Kidney glomerular epithelial cell (primary cell): ENCODE measurements at regions not wholly inside any gene's neighbourhood (a gene's known extent, or its start where the extent isn't known, plus 50 kb on each side); places are given as distances from the start of the nearest gene placed in this dataset.

Source experiments
- DNase-seq: peaks from one replicate; lab custom pipeline; 2025; lab: John Stamatoyannopoulos, UW

DNA sequence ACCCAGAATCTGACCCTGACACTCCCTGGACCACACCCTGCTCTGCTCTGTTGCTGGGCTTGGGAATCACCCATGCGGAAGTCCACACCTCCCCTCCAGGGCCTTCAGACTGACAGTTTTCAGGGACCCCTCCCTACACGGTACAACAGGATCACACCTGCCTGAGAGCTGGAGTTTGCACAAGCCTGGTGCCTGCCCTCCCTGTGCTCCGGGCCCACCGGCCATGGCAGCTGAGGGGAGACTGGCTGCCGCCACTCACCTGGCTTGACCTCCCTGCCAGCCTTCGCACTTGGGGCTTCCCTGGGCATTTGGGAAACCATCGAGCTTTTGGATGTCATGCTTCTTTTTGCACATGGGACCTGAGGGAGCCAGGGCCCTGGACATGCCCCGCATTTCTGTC lies 95.9 kb upstream of the ANKRD34C start:
- no peak for DNase-seq

DNA sequence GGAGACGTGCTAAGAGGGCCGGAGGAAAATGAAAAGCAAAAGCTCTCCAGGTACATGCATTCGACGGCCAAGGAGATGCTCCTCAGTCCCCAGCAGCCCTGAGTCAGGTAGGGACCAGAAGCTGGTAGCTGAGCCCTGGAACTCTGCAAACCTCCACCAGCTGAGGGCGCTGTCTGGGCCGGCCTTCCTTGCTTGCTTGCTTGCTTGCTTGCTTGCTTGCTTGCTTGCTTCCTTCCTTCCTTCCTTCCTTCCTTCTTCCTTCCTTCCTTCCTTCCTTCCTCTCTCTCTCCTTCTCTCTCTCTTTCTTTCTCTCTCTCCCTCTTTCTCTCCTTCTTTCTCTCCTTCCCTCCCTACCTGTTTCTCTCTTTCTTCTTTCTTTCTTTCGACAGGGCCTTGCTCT lies 94.6 kb upstream of the RASGRF1 start:
- DNase-seq = no peak

DNA sequence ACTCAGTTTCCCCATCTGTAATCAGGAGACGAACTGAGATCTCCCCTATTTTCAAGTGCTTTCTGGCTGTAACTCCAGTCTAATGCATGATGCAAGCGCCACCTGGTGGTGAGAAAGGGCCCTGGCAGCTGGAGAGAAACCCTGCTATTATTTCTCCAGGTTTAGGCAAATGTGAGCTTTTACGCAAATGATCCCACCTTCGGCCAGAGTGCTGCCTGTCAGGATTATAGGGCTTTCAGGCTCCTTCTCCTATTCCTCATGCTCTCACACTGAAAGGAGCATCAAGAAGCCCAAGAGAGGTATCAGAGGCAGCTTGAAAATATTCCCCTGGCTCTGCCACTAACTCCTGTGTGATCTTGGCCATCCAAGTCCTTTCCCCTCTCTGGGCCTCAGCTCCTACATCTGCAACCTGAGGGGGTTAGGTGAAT lies 93.9 kb upstream of the RASGRF1 start:
- DNase-seq = peak; percentile 45

DNA sequence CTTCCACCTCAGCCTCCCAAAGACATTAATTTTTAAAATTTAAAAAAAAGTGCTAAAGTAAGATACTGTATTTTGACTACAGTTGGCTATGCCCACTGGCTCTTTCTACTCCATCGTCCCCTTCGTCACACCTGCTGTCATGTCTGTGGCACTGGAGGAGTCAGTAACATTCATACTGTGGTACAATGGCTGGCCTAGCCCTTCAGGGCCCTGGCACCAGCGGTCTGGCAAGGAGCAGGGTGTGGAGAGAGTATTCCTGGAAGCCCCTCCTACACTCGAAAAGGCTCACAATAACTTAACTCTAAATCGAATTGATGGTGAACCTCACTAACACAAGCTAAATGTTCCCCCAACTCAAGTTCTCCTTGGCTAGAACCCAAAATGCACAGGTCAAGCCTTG lies 89.7 kb upstream of the RASGRF1 start:
- DNase-seq = no peak

DNA sequence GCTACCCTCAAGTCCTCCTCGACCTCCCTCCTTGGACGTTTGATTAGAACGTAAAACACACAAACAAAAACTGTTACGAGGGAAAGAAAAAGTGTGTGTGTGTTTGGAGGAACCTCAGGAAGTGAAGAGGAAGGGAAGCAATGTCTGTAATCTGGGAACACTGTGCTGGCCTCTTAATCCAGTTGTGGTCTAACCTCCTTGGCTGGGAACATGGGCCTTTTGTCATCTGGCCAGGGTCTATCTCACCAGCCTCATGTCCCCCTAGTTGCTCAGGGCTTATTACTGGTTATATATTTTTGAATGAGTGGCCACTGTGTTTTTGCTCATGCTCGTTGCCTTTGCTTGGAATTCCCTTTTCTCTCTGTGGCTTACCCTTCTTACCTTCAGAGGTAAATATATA lies 89.0 kb upstream of the RASGRF1 start:
- DNase-seq = no peak

DNA sequence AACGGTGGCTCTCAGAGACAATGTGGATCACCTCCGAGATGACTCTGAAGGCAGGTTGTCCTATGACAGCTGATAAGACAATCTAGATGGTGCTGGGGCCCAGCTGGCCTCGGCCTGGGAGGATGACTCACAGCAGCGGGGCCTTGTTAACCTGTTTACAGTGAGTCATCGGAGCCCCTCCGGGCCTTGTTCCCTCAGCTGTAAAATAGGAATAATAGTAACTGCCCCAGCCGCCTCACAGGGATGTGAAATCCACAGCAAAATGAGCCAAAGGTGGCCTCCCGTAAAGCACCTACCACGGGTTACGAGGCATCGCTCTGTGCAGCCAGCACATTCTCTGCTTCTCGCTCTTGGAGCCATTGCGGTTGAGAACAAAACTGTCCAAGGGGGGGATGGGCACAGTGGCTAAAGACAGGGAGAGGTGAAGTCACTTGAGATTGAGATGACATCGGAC lies 88.6 kb upstream of the RASGRF1 start:
- peak; percentile 50 for DNase-seq

DNA sequence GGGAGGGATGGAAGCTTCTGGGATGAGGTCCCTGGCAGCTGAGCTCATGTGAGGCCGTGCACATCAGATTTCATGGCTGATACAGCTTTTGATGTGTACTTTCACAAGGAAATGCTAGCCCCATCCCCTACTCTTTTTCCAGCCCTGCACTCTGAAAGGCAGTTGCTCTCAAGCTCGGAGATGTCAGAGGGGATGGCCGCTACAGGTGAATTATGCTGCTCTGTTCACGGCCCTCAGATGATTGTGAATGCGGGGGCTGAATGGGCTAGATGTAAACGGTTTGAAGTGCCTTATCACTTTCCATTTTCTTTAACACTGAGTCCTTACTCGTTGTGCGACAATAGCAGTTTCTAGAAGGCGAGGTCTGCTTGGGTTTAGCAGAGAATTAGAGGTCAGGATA lies 88.0 kb upstream of the RASGRF1 start:
- DNase-seq = no peak

DNA sequence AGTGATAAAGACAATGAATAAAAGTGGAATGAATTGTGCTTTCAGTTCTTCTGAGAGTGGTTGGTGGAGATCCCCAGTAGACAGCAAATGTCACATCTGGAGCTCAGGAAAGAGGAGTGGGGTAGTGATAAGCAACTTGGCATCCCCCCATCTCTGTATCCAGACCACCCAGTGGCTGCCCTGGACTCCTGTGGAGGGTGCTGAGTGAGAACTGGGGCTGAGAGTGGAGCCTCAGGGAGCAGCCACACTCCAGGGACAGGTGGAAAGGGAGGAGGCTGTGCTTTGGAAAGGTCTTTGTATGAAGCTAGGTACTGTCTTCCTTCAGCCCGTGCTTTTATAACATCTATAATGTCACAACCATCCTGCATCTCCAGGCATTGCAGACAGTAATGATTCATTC lies 85.6 kb upstream of the RASGRF1 start:
- DNase-seq = no peak

DNA sequence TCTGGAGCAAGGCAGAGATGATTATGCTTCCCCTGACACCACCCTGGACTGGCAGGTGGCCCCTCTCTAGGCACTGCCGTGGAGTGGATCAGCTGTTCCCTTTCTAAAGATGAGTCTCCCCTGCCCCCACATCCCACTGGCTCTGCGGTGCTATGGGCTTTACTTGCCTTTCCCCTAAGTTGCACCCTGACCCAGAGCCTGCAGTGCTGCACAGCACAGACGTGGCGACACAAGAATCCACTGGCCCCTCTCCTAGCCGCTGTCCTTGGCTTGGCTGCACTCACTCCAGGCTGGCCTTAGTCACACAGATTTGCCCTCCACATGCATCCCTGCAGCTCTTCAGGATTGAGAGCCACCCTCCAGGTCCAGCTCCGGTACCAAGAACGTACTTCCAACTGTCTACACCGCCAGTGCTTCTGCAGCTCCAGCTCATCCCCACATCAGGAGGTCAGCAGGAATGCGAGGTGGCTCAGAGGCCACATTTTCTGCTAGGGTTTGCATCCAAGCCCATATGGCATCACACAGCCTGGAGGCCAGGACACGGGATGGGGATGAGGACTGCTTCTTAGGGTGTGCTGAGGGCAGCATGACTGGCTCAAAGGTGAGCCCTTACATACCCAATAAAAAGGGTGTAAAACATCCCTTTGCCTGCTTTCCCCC lies 82.4 kb upstream of the RASGRF1 start:
- DNase-seq = no peak

DNA sequence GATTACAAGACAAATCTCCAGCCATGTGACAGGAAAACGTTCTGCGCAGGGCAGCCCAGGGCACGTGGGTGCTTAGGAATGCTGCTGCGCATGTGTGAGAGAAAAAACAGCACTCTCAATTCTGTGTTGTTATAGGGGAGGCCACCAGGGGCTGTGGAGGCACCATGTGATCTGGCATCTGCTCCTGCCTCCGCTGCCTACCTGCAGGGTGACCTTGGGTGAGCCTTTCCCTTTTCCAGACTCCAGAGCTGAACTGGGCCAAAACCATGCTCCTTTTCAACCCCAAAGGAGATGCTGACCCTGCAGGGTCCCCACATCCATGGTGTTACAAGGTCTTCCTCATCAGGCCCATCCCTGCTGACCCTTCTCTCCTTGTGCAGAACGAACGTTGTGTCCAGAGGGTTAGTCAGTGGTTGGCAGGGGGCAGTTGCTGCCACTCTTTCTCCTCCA lies 81.5 kb upstream of the RASGRF1 start:
- no peak for DNase-seq

DNA sequence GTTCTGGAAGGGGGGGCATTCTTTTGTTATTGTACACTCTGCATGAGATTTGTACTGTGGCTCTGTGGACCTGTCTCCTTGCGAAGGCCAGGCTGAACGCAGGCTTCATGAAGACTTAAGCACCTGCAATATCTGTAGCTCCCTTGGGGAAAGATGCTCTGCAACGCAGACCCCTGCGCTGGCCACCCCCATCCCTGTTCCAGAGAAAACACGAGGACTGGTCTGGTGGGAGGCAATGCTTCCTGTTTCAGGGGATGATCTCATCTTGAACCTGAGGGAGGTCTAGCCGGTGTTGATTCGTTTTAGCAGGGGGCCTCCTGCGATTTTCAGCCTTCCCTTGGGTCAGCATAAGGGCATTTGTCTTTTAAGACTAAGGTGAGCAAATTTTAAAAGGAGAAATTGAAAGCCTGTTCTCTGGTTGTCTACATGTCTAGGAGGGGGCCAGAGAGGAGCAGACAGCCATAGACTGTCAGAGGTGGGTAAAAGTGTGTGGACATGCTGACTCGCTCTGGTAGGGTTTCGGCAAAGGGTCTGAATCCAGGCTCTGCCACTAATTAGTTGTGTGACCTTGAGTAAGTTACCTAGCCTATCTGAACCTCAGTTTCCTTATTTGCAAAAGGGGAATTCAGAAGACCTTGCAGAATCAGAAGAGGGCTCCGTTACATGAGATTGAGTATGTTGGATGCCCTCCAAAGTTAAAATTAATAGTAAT lies 80.9 kb upstream of the RASGRF1 start:
- DNase-seq = no peak

DNA sequence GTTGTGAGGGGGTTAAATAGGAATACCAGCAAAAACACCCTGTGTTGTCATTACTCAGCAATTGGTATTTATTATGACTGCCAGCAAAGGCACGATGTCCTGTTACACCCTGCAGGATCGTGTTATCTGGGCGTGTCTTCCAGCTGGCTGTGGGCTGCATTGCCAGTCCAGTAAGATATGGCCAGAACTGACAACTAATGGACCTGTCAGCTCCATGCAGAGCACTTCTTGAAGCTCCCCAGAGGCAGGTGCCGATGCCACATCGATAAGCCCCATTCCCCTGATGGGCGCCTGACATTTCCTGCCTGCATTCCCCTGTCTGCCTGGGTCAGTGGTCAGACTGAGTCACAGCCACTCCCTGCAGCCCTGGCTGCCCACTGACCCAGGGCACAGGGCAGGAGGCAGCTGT lies 79.7 kb upstream of the RASGRF1 start:
- peak; percentile 41 for DNase-seq

DNA sequence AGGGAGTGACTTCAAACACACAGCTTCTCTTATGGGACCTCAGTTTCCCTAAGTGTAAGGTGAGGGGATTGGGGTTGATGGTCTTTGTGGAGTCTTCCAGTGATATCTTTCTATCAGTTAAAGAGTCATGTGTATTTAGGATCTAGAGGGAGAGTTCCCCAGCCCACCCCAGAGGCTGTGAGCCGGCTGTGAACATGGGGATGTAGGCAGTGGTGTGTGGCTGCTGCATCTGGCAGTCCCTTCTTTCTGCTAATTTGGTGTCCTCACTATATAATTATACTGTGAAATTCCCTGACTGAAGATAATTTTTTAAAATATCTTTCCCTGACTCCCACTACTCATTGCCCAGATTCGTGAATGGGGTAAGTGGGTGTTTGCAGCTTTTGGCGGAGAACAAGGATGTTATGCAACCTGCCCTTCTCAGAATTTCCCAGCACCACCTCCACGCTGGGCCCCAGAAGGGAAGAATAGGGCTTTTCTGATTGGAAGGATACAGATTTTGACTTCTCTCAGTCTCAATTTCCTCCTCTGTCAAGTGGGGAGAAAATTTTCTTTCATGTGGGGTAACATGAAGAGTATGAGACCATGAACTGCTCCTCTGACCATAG lies 79.0 kb upstream of the RASGRF1 start:
- DNase-seq = no peak

DNA sequence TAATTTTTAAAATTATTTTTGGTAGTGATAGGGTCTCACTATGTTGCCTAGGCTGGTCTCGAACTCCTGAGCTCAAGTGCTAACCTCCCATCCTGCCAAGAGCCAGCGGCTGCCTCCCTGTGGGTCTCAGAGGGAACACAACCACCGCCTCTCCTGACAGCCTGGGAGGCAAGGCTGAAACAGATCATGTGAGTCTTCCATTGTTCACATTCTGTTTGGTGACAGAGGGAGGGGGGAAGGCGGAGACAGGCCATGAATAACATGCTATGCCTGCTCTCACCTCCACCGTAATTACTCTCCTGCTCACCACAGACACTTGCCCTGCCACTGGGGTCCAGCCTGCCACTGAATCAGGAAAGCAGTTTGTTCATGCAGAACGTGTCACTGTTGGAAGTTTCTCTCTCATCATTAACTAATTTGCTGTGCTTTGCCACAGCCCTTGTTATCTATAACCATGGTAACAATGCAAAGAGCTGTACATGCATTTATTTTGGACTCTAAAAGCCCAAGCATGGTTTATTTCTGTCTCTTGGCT lies 78.4 kb upstream of the RASGRF1 start:
- peak; percentile 60 for DNase-seq

DNA sequence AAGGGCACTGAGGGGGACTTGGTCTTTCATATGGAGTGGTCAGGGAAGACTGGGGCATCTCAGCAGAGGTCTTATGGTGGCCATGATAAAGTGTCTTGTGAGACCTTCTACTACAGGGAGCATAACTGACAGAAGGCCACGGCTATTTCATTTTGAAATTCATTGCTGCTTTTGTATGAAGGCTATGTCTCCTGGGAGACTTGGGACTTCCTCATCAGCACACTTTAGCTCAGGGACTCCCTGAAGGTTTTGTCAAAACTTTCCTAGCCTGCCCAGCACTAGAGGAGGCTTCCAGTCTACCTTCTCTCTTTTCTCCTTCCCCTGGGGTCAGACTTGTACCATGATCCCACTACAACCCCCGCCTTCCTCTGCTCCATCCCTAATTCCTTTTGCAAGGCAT lies 77.2 kb upstream of the RASGRF1 start:
- no peak for DNase-seq

DNA sequence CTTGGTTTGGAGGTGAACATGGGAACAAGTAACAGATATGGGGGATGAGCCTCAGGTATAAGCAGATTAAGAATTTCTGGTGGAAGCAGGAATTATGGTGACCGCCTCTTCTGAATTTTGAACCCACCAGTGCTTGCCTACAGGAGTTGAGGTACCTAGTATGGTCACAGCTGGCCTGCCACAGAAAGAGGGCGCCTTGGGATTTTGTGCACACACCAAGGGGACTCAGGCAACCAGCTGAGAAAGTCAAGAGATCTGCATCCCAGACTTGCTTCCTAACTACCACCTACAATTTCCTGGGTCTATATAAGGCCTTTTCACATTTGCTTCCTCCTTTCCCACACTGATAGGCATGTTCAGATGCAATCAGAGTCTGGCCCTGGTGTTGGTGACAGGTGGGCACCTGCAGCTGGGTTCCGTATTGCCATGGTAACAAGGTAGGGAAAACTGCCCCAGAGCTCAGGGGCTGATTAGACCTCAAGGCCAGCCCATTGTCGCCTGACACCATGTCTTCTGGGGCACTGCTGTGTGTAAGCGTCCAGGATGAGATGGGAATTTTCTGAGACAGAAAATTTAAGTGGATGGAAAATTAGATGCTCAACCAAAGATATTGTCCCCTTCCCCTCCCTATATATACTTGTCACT lies 75.9 kb upstream of the RASGRF1 start:
- no peak for DNase-seq

DNA sequence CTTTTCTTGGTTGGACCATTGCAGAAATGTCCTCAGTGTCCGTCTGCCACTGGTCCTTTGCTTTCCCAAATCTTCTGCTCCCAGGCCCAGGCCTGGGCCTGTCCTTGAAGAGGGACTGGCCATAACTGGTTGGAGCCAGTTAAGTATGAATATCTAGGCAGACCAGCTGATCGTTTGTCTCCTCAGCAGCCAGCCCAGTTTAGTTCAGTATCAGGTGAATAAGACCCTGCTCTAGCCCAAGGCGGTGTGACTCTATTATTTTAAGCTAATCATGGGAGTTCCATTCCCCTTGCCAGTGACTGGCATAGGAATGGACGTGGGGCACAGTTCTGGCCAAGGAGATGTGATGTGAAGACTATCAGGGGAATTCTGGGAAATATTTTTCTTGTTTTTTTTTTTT lies 73.9 kb upstream of the RASGRF1 start:
- DNase-seq = no peak

DNA sequence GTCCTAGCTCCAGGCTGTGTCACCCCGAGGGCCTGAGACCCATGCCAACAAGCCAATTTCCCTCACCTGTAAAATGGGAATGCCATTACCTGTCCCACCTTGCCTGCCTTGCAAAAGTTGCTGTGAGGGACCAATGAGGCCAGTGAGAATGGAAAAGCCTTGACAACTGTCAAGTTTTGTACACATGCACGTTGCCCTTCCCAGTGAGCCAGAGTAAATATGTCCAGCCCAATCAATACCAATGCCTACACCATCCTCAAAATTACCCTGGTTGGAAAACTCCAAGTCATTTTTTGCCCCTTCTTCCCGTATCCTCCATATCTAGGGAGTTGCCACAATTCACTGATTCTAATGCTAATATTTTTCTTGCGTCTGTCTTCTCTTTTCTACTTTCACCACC lies 73.5 kb upstream of the RASGRF1 start:
- no peak for DNase-seq

DNA sequence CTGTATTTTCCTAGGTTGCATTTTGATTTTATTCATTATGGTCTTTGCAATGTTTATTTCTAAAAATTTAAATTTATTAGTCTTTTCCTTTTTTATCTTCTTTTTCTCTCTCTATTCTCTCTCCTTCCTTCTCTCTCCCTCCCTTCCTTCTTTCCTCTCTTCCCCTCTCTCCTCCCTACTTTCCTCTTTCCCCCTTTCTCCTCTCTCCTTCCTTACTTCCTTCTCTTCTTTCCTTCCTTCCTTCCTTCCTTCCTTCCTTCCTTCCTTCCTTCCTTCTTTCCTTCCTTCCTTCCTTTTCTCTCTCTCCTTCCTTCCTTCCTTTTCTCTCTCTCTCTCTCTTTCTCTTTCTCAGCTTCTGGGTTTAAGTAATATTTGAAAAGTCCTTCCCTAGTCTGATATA lies 72.8 kb upstream of the RASGRF1 start:
- DNase-seq = no peak

DNA sequence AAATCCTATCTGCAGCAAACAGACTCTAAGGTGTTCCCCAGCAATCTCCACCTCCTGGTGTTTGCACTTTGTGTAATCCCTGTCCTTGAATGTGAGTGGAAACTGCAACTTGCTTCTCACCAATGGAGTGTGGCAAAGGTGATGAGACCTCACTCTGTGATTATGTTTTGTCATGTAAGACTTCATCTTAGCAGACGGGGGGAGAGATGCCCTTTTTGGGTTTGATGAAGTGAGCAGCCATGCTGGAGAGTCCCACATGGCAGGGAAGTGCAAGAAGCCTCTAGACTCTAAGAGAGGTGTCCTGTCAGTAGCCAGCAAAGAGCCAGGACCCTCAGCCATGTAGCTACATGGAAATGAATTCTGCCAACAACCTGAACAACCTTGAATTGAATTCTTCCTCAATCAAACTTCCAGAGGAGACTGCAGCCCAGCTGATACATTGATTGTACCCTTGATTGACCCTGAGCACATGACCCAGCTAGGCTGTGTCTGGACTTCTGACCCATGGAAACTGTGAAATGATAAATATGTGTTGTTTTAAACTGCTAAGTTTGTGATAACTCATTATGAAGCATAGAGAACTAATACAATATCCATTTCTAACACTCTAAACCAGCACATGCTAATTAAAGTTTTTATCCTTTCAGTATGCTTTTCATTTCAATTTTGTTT lies 71.4 kb upstream of the RASGRF1 start:
- no peak for DNase-seq

DNA sequence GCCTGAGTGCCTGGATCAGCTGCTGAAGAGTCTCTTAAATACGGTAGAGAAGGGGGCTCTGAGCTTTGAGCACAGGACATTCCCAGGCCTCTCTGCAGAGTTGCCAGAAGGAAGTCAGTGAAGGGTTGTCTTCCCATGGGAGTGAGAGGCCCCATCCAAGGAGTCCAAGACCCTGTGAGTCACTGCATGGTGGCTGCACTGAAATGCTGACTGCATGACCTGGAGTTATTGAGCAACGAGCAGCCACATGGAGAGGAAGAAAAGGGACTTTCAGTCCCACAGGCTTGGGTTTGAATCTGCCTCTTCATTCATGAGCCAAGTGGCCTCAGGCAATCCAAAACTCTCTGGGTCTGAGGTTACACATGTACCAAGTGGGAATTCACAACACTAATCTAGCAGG lies 69.6 kb upstream of the RASGRF1 start:
- DNase-seq = peak; percentile 30
